ENCODE measurements at regions not wholly inside any gene's neighbourhood (a gene's known extent, or its start where the extent isn't known, plus 50 kb on each side); places are given as distances from the start of the nearest gene placed in this dataset.

DNA sequence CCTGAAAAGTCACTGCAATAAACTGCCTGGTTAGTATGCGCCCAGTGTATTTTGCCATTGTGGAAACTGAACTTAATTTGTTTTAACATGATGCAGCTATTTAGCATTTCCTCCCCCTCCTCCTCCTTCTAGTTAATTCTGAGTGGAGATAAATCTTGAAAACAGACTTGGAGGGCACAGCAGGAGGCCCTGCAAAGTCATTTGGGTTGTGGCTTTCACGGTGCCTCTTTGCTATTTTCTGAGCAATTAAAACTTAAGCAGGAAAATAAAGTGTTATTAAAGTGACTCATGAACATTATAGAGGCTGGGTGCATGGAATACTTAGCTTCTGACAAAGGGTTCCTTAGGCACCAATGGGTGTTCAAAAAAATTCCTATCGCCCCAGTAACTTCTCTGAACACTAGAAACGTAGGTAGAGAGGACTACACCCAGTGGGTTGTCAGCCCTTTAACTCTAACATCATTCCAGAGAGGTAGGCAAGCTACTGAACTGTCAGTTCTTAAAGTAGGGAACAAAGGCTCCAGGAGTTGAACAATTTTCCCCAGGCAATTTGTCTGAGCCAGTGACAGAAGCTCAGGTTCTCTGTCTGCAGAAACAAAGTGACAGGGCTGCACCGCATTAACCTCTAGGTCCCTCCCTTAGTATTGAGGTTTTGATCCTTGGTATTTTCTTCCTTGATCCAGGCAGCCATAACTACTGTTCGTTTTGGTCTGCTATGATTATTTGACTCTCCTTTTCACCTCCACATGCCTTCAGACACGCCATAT lies 158.3 kb upstream of the KIT start (continued):
- TF ChIP-seq RNF2 (IDR thresholded peaks at IDR 0.05; ENCODE audit: borderline replicate concordance, low read depth, low read length, missing control alignments, poor library complexity, severe bottlenecking) (no peak), TBP (IDR thresholded peaks at IDR 0.05; ENCODE audit: low read depth, low read length) (no peak)
